ENCODE measurements at regions not wholly inside any gene's neighbourhood (a gene's known extent, or its start where the extent isn't known, plus 50 kb on each side); places are given as distances from the start of the nearest gene placed in this dataset.

GRCh38 chr2:241981076-241981700 is 111.7 kb downstream of the RTP5 start:
- TF ChIP-seq EZH2 (IDR thresholded peaks at IDR 0.05; ENCODE audit: insufficient read depth, poor library complexity, severe bottlenecking) = no peak
- TF ChIP-seq EZH2phosphoT487 (IDR thresholded peaks at IDR 0.05; ENCODE audit: insufficient read depth, low read depth) = no peak

Measured in GM23248 (cell line).